HL-60 (cell line): ENCODE measurements at regions not wholly inside any gene's neighbourhood (a gene's known extent, or its start where the extent isn't known, plus 50 kb on each side); places are given as distances from the start of the nearest gene placed in this dataset.
A peak's percentile ranks its signal among the peaks of the same experiment; 100 is the strongest.

Experiments
- DNase-seq, 2 experiments: peaks; one replicate each; pipeline ENCODE4 v3.0.0-alpha.2; 2010 to 2020; ENCODE audit warnings: low read depth in 1 of 2, low spot score in 1 of 2
- H3K27ac ChIP-seq: fragments of 250-450 bp; sonication (Bioruptor Pico); replicated peaks from 2 replicates; pipeline ENCODE4 v1.5.1; 2020; ENCODE audit warnings: mild to moderate bottlenecking, moderate library complexity
- H3K27me3 ChIP-seq: fragments of 250-450 bp; sonication (Bioruptor Pico); 2 replicates; pipeline ENCODE4 v1.5.1; 2021; ENCODE audit warnings: mild to moderate bottlenecking, moderate library complexity; ENCODE audit not compliant: insufficient read depth, poor library complexity, severe bottlenecking
- H3K4me3 ChIP-seq: replicated peaks from 2 replicates; pipeline ENCODE4 v1.5.1; 2011; ENCODE audit warnings: mild to moderate bottlenecking, control low read depth, low read length; ENCODE audit not compliant: insufficient read depth
- GABPA ChIP-seq: IDR thresholded peaks from 2 replicates; pipeline ENCODE4 v1.6.1; 2012; ENCODE audit warnings: low read depth
- POLR2AphosphoS5 ChIP-seq: IDR thresholded peaks from 2 replicates; pipeline ENCODE4 v1.6.1; 2012; ENCODE audit warnings: low read depth
- SPI1 ChIP-seq: IDR thresholded peaks from 2 replicates; pipeline ENCODE4 v1.6.1; 2012; ENCODE audit warnings: low read depth, mild to moderate bottlenecking, borderline replicate concordance
- TF ChIP-seq, protein P1 (sequence below): IDR thresholded peaks from one replicate; pipeline ENCODE4 v1.5.1; 2011; ENCODE audit warnings: low read length, control low read depth, inconsistent platforms; ENCODE audit not compliant: insufficient read depth
- TF ChIP-seq, protein P2 (sequence below): IDR thresholded peaks from 2 replicates; pipeline ENCODE4 v1.6.1; 2012; ENCODE audit warnings: low read depth; ENCODE audit not compliant: insufficient replicate concordance

DNA sequence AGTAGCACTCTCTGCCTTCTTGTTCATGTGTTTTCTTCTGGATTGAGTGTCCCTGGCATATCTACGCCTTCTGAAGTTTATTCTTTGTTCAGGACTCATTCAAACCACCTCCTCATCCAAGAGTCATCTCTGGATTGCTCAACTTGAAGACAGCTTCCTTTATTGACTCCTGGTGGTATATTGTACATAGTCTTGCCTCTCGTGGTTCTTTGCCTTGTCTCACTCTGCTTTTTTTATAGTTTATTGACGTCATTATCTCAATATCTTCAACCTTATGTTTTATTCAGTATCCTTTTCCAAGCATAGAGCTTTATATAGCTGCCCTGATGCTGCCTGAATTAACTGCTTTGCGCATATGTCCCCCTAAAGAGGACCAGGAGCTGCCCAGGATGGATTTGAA is 161.7 kb downstream of the INSIG2 start:
- Histone ChIP-seq H3K27me3 (no peaks in the 10 kb centered on the region), H3K4me3 (no peak overlapping the region), H3K27ac (no peak overlapping the region)
- peak in 1 of 2 experiments; percentile 9 for DNase-seq
- TF ChIP-seq, protein P1, sequence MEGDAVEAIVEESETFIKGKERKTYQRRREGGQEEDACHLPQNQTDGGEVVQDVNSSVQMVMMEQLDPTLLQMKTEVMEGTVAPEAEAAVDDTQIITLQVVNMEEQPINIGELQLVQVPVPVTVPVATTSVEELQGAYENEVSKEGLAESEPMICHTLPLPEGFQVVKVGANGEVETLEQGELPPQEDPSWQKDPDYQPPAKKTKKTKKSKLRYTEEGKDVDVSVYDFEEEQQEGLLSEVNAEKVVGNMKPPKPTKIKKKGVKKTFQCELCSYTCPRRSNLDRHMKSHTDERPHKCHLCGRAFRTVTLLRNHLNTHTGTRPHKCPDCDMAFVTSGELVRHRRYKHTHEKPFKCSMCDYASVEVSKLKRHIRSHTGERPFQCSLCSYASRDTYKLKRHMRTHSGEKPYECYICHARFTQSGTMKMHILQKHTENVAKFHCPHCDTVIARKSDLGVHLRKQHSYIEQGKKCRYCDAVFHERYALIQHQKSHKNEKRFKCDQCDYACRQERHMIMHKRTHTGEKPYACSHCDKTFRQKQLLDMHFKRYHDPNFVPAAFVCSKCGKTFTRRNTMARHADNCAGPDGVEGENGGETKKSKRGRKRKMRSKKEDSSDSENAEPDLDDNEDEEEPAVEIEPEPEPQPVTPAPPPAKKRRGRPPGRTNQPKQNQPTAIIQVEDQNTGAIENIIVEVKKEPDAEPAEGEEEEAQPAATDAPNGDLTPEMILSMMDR: no peak
- TF ChIP-seq SPI1 (no peak), GABPA (no peak), POLR2AphosphoS5 (no peak)
- TF ChIP-seq, protein P2, sequence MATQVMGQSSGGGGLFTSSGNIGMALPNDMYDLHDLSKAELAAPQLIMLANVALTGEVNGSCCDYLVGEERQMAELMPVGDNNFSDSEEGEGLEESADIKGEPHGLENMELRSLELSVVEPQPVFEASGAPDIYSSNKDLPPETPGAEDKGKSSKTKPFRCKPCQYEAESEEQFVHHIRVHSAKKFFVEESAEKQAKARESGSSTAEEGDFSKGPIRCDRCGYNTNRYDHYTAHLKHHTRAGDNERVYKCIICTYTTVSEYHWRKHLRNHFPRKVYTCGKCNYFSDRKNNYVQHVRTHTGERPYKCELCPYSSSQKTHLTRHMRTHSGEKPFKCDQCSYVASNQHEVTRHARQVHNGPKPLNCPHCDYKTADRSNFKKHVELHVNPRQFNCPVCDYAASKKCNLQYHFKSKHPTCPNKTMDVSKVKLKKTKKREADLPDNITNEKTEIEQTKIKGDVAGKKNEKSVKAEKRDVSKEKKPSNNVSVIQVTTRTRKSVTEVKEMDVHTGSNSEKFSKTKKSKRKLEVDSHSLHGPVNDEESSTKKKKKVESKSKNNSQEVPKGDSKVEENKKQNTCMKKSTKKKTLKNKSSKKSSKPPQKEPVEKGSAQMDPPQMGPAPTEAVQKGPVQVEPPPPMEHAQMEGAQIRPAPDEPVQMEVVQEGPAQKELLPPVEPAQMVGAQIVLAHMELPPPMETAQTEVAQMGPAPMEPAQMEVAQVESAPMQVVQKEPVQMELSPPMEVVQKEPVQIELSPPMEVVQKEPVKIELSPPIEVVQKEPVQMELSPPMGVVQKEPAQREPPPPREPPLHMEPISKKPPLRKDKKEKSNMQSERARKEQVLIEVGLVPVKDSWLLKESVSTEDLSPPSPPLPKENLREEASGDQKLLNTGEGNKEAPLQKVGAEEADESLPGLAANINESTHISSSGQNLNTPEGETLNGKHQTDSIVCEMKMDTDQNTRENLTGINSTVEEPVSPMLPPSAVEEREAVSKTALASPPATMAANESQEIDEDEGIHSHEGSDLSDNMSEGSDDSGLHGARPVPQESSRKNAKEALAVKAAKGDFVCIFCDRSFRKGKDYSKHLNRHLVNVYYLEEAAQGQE: no peak

- DNase-seq: peak in 1 of 2 experiments; percentile 7
- H3K27ac ChIP-seq: no peak overlapping the region
- H3K27me3 ChIP-seq: no peaks in the 10 kb centered on the region
- H3K4me3 ChIP-seq: no peak overlapping the region
- TF ChIP-seq, protein P1: no peak
- no peak for TF ChIP-seq SPI1
- TF ChIP-seq, protein P2: no peak
- TF ChIP-seq GABPA: no peak
- TF ChIP-seq POLR2AphosphoS5: 0 out of 2 replicates have a peak, but pooled peaks have one; percentile 23
These were observed 161.3 kb downstream of the INSIG2 start for GRCh38 chr2:118249531-118249930.

- TF ChIP-seq SPI1: no peak
- TF ChIP-seq, protein P1: no peak
- TF ChIP-seq, protein P2: no peak
- TF ChIP-seq GABPA: no peak
- no peak for TF ChIP-seq POLR2AphosphoS5
- Histone ChIP-seq H3K27ac (no peak overlapping the region), H3K4me3 (no peak overlapping the region), H3K27me3 (no peaks in the 10 kb centered on the region)
- no peak for DNase-seq
These were observed 158.5 kb downstream of the INSIG2 start for GRCh38 chr2:118246726-118247125.
